GM11168 (cell line): ENCODE measurements at regions not wholly inside any gene's neighbourhood (a gene's known extent, or its start where the extent isn't known, plus 50 kb on each side); places are given as distances from the start of the nearest gene placed in this dataset.

Source experiments
- in situ Hi-C: fragments of 300-500 bp; cut with MboI; formaldehyde crosslinking; loops from one replicate; pipeline ENCODE4 v1.12.0; 2022; ENCODE audit warnings: low sequenced_read_pairs; ENCODE audit not compliant: unreplicated experiment

DNA sequence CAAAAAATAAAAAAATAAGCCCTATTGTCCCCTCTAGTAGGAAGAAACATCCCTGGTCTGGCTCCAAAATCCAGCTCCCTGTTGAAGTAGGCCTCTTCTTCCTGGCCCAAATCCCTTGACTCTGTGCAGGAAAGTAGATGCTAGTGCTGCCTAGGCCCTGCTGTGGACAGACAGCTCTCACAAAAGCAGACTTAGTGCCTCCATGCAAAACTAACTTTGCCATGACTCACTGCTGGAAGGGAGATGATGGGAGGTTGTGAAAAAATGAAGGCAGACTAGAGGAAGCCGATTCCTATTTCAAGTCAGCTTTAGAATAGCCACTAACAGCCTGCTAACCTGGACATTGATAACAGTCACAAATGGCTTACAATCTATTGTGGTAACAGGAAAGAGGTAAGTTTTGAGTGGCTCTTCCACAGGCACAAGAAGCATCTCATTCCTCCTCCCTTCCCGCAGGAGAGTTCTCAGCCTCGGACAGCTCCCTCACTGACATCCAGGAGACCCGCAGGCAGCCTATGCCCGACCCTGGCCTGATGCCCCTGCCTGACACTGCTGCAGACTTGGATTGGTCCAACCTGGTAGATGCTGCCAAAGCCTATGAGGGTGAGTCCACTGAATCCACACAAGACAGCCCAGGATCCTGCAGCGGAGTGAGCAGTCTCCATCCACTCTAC, 198.9 kb upstream of the RGS6 start:
- in situ Hi-C loops = no loop called here

DNA sequence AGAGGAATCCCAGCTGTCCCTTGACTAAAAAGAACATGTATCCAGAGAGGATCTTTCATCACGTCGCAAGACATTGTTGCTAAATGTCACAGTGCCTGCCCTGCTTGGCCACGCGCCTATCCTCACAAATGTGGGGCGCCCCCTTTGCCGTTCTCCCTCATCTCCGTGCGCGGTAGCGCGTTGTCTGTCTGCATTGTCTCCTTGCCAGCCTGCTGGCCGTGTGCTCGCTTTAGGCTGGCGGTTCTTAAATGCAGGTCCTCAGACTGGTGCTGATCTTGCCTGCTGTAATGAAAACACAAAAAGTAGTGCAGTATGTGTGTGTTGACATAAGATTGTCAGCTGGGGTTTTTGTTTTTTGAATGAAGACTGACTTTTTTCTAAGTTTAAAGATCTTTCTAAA, 198.2 kb upstream of the RGS6 start:
- in situ Hi-C loops = no loop called here

DNA sequence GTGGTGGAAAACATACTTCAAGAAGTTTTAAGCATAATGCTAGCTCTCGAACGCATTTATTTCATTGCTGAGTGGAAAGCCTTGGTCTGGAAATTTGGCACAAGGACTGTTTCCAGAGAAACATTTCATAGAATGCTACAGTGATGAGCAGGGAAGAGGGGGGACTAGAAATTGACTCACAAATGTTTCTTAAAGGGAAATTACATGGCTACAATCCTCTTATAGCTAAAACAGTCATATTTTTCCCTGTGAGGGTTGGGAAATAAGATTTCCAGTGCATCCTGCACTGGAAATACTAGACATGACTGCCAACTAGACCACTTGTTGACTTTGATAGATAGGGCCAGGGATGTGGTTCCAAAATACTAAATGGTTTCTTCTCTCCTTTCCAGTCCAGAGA, 197.3 kb upstream of the RGS6 start:
- in situ Hi-C loops = no loop called here

DNA sequence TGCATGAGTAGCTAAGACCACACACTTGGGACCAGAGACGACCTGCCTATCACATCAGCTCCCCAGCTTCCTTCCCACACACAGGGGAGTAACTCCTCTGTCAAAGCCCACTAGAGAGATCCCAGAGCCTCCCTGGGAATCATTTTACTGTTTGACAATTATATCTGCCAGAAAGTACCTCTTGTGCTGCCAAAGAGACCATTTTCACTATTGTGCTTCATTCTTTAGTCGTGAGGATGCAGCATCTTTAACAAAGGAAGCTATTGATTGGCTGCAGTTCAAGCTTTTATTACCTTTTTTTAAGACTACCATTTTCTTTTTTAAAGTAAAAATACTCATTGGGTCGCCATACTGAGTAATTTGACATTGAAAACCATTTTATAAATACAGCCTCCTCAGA, 194.5 kb upstream of the RGS6 start:
- in situ Hi-C loops = no loop called here

DNA sequence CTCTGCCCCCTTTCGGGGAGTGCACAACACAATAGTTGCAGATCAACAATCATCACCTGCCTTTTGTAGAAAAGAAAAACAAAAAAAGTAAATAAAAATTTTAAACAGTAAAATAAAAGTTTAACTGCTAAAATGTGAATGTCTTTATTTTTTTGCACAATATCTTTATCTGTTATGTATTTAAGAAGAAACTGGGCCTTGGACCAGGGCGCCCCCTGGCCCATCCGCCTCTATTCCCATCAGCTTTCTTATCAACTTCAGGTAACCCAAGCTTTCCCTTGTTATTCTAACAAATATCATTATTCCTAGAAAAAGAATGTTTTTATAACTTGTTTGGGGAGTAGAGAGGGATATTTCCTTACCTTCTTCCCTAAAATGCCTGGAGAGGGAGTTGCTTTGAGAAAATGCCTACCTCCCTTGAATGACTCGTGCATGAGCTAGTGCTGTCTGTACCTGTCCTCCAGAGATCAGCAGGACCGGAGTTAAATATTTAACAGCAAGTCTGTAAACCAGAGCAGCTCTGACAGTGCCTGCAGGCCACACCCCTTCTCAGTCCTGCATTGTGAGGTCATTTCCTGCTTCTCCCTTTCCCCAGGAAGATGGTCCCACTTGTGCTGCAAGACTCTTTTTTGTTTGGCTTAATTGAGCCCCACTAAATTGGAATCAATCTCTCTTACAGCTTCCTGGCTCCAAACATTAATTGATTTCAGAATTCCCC, 192.8 kb upstream of the RGS6 start:
- in situ Hi-C loops = no loop called here

DNA sequence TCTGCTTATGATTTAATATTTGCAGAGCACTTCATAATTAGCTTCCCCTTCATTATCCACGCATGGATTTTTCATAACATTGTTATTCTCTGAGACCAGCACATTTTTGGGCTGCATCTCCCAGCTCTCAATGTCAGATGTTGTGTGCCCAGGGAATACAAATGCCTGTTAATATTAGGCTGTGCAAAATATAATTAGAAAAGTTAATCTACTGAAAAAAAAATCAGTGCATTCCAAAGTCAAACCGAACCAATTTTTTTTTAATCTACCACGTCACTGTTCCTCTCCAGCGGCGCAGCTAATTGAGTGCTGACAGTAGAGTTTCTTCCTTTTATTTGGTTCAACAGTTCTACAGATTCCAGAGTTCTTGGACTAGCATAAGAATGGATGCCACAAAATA, 191.0 kb upstream of the RGS6 start:
- in situ Hi-C loops = no loop called here

DNA sequence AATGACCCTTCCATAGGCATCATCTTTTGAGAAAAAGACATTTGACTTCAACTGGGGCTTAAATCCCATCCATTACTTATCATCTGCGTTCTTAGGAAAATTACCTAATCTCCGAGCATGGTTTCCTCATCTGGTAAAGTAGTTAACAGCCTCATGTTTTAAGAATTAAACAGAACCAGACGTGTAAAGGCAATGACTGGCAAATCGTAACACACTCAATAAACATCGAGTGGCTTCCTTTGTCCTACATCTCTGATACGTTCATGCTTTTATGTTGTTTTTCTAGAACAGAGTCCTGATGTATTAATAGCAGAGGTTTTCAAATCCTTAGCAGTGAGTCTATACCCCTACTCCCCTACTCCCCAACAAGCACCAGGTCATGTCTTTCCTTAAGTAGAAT, 189.7 kb upstream of the RGS6 start:
- in situ Hi-C loops = no loop called here

DNA sequence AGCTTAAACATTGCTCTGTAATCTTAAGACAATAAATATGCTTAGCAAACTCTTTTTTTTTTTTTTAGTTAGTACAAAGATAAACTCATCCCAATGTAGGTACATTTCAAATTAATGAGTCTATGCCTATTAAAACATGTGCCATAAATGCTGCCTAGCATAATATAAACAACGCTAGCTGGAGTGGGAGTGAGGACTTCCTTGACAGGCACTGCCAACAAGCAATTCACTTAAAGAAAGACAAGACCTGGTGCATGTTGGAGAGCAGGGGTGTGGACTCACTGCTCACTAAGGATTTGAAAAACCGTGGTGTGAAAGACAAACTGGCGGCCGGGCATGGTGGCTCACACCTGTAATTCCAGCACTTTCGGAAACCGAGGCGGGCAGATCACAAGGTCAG, 187.2 kb upstream of the RGS6 start:
- in situ Hi-C loops = loop anchor here (5.0 kb wide), 1 partner anchor 598 kb away; no protein-coding TSS in a partner anchor

DNA sequence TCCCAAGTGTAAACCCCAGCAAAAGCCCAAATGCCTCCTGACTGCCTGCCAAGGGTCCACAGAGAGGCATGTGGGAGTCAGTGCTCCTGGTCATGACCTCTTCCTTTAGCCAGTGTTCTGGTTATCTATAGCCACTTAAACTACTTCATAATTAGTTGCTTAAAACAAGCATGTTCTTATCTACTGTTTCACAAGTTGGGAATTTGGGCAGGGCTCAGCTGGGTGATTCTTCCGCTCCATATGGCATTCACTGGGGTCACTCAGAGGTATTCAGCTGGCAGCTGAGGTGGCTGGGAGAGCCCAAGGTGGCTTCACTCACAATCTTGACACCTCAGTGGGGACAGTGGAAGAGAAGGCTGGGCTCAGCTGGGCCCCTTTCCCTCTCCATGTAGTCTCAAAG, 184.0 kb upstream of the RGS6 start:
- in situ Hi-C loops = loop anchor here (5.0 kb wide), 1 partner anchor 601 kb away; no protein-coding TSS in a partner anchor

DNA sequence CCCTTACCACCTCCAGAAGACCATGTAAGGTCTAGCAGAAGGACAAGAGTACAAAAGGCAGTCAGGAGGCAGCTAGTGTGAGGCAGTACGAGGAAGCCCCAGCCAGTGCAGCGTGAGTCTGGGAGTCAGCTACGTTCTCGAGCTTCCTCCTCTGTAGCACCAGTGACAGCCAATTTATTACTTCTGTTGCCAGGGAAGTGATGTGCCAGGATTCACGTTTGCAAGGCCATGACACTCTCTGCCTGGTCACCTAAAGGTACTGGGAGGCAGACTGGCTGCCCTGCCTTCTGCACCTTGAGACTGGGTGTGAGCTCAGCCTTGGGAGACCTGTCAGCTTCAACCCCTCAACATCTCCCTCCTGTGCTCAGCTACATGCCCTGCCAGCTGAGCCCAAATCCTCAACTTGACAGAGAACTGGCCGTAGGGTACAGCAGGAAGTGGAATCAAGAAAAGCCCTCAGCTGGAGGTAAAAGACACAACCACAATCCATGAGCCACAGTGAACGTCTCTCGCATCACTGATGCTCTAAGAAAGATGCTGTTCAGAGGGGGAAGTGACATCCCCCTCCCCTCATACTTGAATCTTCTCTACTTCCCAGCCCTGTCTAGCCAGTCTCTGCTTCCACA, 182.5 kb upstream of the RGS6 start:
- in situ Hi-C loops = loop anchor here (5.0 kb wide), 1 partner anchor 602 kb away; no protein-coding TSS in a partner anchor

DNA sequence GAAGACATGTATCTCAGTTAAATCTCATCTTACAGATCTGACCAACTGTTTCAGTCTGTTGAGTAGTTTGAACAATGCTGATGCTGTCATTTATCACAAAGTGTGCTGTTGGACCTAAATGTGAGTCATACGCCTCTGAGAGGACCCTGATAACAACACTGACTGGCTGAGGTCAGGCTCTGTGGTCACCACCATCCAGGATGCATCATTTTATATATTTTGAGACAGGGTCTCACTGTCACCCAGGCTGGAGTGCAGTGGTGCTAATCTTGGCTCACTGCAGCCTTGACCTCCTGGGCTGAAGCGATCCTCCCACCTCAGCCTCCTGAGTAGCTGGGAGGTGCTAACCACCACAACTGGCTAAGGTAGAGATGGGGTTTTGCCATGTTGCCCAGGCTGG, 181.0 kb upstream of the RGS6 start:
- in situ Hi-C loops = no loop called here

DNA sequence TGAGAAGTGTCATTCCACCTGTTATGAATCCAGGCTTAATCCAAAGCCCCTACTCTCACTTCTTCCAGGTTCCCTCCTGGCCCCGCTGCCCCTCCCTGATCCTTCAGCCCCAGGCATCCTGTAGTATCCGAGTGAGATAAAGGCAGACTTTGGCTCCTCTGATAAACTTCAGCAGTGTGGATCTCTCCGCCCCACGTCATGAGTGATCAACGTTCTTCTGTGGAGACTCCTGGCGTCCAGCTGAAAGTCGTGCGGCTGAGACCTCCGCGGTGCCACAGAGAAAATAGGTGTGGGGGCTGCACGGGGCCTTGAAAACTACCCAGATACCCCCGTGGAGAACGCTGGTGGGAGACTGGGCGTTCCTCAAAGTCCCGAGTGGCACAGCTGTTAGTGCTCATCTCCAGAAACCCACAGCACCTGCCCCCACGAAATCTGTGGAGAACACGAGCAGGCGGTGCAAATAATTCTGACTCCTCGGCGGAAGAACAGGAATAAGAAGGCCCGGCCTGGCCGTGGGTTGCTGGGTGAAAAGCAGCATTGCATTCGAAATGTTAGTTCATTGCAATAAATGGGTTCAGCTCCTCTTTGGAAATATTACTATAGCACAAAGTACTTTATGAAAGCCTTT, 180.0 kb upstream of the RGS6 start:
- in situ Hi-C loops = no loop called here

DNA sequence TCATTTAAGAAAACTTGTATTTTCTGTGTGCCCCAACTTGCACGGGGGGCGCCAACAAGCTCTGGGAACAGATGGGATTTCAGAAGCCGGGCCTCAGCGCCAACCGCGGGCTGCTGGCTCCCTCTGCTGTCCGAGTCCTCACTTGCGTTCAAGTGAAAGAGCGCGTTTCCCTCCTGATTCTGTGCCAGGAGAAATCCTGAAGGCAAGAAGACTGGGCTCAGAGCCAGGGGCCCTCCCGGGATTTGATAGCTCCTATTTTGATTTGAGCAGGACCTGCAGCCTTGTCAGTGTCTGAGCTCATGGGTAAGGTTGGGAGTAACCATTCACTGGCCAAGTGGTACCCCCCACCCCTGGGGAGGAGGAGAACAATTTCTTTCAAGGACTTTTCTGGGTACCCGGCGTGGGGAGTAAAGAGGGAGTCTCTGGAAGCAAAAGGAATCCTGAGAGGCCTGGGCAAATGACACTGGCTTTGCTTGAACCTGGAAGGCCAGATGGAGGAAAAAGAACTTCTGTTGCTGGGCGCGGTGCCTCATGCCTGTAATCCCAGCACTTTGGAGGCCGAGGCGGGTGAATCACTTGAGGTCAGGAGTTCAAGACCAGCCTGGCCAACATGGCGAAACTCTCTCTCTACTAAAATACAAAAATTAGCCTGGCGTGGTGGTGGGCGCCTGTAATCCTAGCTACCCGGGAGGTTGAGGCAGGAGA, 179.0 kb upstream of the RGS6 start:
- in situ Hi-C loops = no loop called here

DNA sequence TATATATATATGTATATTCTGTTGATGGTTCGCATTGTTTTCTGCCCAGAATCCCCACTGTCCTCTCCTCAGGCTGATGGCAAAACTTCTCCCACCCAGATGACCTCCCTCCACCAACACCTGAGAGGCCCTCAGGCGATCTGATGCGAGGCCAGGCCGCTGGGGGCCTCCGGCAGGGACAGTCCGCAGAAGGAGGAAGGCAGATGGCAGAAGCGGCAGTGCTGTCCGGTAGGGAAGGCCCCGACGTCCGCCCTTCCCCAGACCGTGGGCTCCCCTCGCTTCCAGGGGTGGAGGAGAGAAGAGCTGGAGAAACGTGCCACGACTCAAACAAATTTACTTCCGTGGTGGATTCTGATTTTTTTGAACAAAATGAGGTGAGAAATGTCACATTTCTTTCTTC, 178.3 kb upstream of the RGS6 start:
- in situ Hi-C loops = no loop called here

DNA sequence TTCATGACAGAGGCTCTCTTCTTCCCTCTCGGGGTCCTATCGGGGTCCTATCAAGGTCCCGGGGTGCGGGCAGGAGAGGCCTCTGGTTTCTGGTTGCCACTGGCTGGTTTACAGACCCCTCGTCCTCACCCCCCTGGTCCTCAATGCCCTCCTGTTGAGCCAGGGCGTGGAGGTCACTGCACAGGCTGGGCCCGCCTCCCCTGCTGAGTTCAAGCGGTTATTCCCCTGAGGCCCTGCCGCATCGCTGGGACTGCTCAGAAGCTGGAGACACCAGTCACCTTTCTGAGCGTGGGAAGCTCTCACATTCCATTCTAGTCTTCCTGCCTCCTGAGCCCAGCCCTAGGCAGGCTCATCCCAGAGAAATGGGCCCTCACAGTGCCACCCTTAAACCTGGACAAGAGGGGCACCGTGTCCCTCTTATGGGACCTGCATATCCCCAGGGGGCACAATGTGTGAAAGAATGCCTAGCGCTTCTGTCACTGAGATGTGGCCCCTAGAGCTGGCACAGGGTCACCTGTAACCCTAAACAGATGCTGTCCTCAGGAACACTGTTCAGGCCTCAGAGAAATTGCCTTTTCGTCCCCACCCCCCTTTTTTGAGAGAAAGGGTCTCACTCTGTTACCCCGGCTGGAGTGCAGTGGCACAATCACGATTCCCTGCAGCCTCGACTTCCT, 177.7 kb upstream of the RGS6 start:
- in situ Hi-C loops = no loop called here

DNA sequence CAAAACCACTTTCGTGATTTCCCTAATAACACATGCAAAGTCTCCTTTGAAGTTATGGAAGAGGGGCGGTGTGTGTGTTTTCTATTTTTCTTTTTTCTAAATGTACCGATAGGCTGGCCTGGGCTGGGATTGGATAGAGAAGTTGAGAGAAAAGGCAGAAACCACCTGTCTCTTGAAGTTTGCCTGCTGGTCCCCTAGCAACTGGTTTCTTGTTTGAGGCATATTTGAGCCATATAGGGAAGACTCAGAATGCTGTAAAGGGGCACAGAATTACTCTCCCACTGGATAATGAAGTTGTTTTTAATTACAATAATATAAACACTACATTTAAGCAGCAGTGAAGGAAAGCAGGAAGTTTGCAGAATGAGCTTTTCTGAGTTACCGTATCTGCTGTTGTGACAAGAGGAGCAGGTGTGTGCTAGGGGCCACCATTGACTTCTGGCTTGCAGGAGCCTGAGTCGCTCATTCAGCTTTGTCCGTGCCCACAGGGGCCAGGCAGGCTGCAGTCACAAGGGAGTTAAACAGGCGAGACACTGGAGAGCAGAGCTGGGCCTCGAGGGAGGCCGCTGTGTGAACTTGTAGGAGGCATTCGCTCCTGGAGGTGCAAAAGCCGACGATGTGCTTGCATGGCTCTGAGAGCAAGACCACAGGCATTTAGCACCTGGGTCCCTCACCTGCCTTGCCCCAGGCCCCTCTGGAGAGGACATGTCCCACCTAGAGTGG, 173.8 kb upstream of the RGS6 start:
- in situ Hi-C loops = no loop called here

DNA sequence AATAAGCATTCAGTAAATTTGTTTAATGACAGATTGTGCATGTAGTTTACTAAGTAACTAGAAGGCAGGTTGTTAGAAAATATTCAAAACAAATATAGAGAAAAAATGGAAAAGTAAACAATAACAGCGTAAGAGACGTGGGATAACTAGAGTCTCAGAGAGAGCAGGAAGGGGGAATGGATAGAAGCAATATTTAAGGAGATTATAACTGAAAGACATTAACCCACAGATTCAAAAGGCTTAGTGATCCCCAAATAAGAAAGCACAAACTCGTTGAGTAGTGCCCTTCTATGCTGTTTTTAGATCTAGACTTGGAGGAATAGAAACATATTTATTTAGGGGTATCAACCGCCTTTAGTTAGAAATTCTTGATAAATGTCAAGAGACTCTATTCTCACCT, 169.7 kb upstream of the RGS6 start:
- in situ Hi-C loops = loop anchor here (10.0 kb wide), 1 partner anchor 448 kb away; no protein-coding TSS in a partner anchor

DNA sequence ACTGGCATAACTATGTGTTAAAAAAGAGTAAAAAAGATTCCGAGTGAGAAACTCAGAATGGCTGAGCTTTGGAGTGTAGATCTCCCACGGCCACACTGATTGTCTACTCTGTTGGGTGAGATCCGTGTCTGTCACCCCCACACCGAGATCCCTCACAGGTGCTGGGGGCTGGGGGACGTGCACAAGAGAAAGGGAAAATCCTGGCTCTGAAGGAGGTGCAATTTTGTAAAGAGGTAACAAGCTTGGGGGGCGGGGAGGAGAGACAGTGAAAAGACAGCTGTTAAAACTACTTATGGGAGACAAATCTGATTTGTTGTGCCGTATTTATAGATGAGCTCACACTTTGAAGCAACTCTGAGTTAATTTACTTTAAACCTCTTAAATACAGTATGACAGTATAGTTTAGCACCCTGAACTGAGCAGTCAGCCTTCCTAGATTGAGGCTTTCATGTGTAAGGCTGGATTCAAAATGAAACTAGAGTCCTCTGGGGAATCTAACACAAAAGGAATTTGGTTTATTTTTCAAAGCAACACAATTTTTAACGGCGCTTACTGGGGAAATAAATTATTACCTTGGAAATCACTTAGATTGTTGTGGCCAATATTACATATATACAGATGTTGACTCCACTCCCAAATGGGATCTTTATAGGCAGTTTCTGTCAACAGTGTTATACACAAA, 167.4 kb upstream of the RGS6 start:
- in situ Hi-C loops = loop anchor here (10.0 kb wide), 1 partner anchor 450 kb away; no protein-coding TSS in a partner anchor

DNA sequence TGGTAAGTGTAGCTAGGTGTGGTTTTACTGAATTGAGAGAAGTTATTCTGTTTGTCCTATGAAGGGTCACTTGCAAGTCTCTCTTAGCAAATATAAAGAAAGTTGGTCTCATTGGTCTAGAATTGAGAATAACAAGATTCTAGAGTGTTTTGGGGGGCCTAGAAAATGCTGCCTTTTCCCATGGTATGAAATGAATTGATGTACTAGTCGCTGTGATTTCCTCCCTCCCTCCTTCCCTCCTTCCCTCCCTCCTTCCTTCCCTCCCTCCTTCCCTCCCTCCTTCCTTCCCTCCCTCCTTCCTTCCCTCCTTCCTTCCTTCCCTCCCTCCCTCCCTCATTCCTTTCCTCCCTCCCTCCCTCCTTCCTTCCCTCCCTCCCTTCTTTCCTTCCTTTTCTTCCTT, 166.7 kb upstream of the RGS6 start:
- in situ Hi-C loops = loop anchor here (10.0 kb wide), 1 partner anchor 451 kb away; no protein-coding TSS in a partner anchor
